BE2C (cell line): ENCODE measurements at regions not wholly inside any gene's neighbourhood (a gene's known extent, or its start where the extent isn't known, plus 50 kb on each side); places are given as distances from the start of the nearest gene placed in this dataset.

ENCODE experiments used
- DNase-seq: peaks from one replicate; pipeline ENCODE4 v3.0.0-alpha.2; 2020
- H3K27me3 ChIP-seq: fragments of 250-450 bp; sonication (Bioruptor Pico); 2 replicates; pipeline ENCODE4 v1.5.1; 2020; ENCODE audit warnings: mild to moderate bottlenecking
- H3K36me3 ChIP-seq: fragments of 250-450 bp; sonication (Bioruptor Pico); 2 replicates; pipeline ENCODE4 v1.5.1; 2020; ENCODE audit warnings: mild to moderate bottlenecking
- H3K4me1 ChIP-seq: fragments of 250-450 bp; sonication (Bioruptor Pico); 2 replicates; pipeline ENCODE4 v1.5.1; 2020
- H3K4me3 ChIP-seq: 2 replicates; pipeline ENCODE4 v1.5.1; 2011; ENCODE audit warnings: low read depth, low read length
- H3K9me3 ChIP-seq: fragments of 250-450 bp; sonication (Bioruptor Pico); 2 replicates; pipeline ENCODE4 v1.5.1; 2020
- CTCF ChIP-seq: IDR thresholded peaks from 2 replicates; pipeline ENCODE4 v1.5.1; 2012; ENCODE audit warnings: mild to moderate bottlenecking, low read depth, low read length

- Histone ChIP-seq H3K4me1 (no peaks in the 10 kb centered on the region), H3K9me3 (no peaks in the 10 kb centered on the region), H3K4me3 (no peak overlapping the region), H3K27me3 (no peaks in the 10 kb centered on the region), H3K36me3 (no peaks in the 10 kb centered on the region)
- DNase-seq, result no peak
- no peak for TF ChIP-seq CTCF
These were observed 105.8 kb upstream of the ADGRF1 start for GRCh38 chr6:47147836-47148344.

GRCh38 chr6:47147175-47147727, 105.1 kb upstream of the ADGRF1 start:
- Histone ChIP-seq H3K4me3 (no peak overlapping the region), H3K4me1 (no peaks in the 10 kb centered on the region), H3K36me3 (no peaks in the 10 kb centered on the region), H3K27me3 (no peaks in the 10 kb centered on the region), H3K9me3 (no peaks in the 10 kb centered on the region)
- DNase-seq, result no peak
- no peak for TF ChIP-seq CTCF

GRCh38 chr6:47146431-47147174, 104.5 kb upstream of the ADGRF1 start:
- H3K27me3 ChIP-seq, result no peaks in the 10 kb centered on the region
- no peak overlapping the region for H3K4me3 ChIP-seq
- no peak for TF ChIP-seq CTCF
- no peaks in the 10 kb centered on the region for H3K4me1 ChIP-seq
- no peaks in the 10 kb centered on the region for H3K36me3 ChIP-seq
- no peak for DNase-seq
- no peaks in the 10 kb centered on the region for H3K9me3 ChIP-seq

GRCh38 chr6:47145212-47145611, 103.1 kb upstream of the ADGRF1 start:
- Histone ChIP-seq H3K27me3 (no peaks in the 10 kb centered on the region), H3K9me3 (no peaks in the 10 kb centered on the region), H3K36me3 (no peaks in the 10 kb centered on the region), H3K4me3 (no peak overlapping the region), H3K4me1 (no peaks in the 10 kb centered on the region)
- no peak for DNase-seq
- no peak for TF ChIP-seq CTCF

GRCh38 chr6:47144306-47144705, 102.2 kb upstream of the ADGRF1 start:
- no peak for DNase-seq

More at GRCh38 chr6:47144306-47144705, 102.2 kb upstream of the ADGRF1 start:
- H3K4me3 ChIP-seq, result no peak overlapping the region
- no peaks in the 10 kb centered on the region for H3K36me3 ChIP-seq
- H3K27me3 ChIP-seq, result no peaks in the 10 kb centered on the region
- no peaks in the 10 kb centered on the region for H3K4me1 ChIP-seq
- H3K9me3 ChIP-seq, result no peaks in the 10 kb centered on the region
- TF ChIP-seq CTCF, result no peak
